Adipose tissue (tissue), 3 donors: ENCODE measurements at regions not wholly inside any gene's neighbourhood (a gene's known extent, or its start where the extent isn't known, plus 50 kb on each side); places are given as distances from the start of the nearest gene placed in this dataset.
"Not testable (repeated sequence)": the region's sequence is repeated elsewhere in the genome, so short reads cannot be mapped to it uniquely, and the experiment has no call there.

Source experiments
- H3K27ac ChIP-seq: one replicate; pipeline ENCODE4 v1.5.1; 2013; ENCODE audit warnings: low read depth, low read length
- WGBS, 3 donors: extraction: QIAGEN DNeasy Blood & Tissue Kit; methylation state at CpG; one replicate each; pipeline ENCODE4 v1.1.7; 2013; 5-methylcytosine and 5-hydroxymethylcytosine counted together
- donor health status: healthy with polysubstance abuse.
- donor health status: Bipolar disorder and iron deficiency.
- donor health status: healthy.

- no peak overlapping the region for H3K27ac ChIP-seq
- 84 to 94% (median 88%) methylated on average over 4 of the region's 4 CpGs for WGBS, 3 donors
Observed at GRCh38 chr5:67549947-67550346, 353.3 kb upstream of the CD180 start.

DNA sequence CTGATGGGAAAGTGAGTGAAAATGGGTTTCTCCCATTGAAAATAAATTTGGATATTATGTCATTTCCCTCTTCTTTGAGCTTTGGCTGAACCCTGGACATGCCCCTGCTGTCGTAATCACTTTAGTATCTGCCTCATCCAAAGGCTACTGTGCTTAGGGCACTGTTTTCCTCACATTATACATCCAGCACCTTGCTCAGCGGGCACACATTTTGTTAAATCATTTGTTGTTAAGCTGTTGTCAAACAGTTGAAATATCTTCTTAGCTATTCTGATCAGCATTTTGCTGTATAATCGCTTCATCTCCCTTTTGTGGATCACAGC, 352.7 kb upstream of the CD180 start:
- 64 to 75% (median 70%) methylated on average over 3 of the region's 3 CpGs for WGBS, 3 donors
- H3K27ac ChIP-seq, result no peak overlapping the region

DNA sequence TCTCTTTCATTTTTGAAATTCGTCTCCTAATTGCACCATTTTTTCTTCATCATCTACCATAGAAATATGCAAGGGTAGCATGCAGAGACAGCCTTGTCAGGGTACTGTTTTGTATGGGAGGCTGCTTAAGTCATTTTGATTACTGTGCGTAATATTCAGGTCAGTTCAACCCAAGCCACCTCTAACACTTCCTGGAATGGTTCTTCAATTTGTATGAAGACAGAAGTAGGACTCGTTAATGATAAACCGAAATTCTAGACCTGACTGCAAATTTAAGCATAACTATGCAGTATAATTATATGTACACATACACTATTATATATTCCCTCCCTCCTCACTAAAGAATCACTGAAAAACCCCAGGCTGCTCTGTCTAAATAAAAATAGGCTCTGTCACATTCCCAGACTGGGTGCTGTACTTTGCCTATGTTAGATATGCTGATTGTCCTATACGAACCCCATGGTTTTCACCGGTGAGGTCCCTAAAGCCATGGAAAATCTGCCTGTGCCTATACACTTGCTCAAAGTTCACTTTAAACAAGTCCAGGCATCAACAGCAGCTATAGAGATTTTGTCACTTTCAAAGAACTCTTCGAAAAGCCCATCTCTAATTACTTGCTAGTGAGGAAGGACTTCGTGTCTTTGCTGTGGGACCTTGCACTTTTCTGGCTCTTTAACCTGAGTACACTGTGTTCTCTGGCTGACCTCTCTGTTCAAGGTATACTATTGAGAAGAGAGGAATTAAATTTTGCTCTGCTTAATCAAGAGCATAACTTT, 352.1 kb upstream of the CD180 start:
- 73 to 82% (median 78%) methylated on average over 8 of the region's 8 CpGs for WGBS, 3 donors
- H3K27ac ChIP-seq, result no peak overlapping the region

- WGBS, 3 donors, result 89 to 91% (median 91%) methylated on average over 1 of the region's 1 CpG
Observed at GRCh38 chr5:67547682-67548081, 351.1 kb upstream of the CD180 start.

GRCh38 chr5:67544942-67545341, 348.3 kb upstream of the CD180 start:
- not testable (repeated sequence) for H3K27ac ChIP-seq

More at GRCh38 chr5:67547682-67548081, 351.1 kb upstream of the CD180 start:
- H3K27ac ChIP-seq, result no peak overlapping the region

DNA sequence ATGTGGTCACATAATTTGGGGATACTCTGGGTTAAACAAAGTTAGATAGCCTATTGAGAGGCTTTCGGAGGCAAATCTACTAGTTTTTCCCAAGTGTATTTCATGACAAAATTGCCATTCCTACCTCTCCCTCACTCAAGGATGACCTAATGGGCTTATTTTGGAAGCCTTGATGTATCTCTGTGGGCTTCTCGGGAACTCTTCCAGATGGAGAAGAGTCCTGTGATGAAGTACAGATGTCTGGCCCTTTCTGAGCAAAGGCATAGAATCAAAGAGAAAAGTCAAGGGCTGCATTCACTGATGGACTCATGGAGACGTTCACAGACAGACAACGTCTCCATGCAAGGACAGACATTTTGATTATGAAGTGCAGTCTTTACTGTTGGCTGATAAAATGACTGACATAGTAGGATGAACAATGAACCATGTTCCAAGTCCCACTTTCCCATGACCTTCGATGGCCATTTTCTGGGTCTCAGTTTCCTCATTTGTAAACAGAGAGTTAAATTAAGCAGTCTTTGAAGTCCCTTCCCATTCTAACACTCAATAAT, 347.2 kb upstream of the CD180 start:
- H3K27ac ChIP-seq, result no peak overlapping the region
- 59 to 69% (median 63%) methylated on average over 5 of the region's 5 CpGs for WGBS, 3 donors

GRCh38 chr5:67542479-67542878, 345.9 kb upstream of the CD180 start:
- 44 to 81% (median 51%) methylated on average over 3 of the region's 3 CpGs for WGBS, 3 donors

GRCh38 chr5:67541875-67542274, 345.3 kb upstream of the CD180 start:
- 83 to 95% (median 94%) methylated on average over 1 of the region's 1 CpG for WGBS, 3 donors
- no peak overlapping the region for H3K27ac ChIP-seq

More at GRCh38 chr5:67542479-67542878, 345.9 kb upstream of the CD180 start:
- H3K27ac ChIP-seq, result no peak overlapping the region

- H3K27ac ChIP-seq, result no peak overlapping the region
- WGBS, 3 donors, result 61 to 88% (median 85%) methylated on average over 2 of the region's 2 CpGs
Observed at GRCh38 chr5:67538855-67539506, 342.4 kb upstream of the CD180 start.

- 56 to 82% (median 60%) methylated on average over 5 of the region's 5 CpGs for WGBS, 3 donors
- H3K27ac ChIP-seq, result no peak overlapping the region
Observed at GRCh38 chr5:67537439-67538148, 341.0 kb upstream of the CD180 start.

GRCh38 chr5:67536866-67537265, 340.3 kb upstream of the CD180 start:
- WGBS, 3 donors, result 29 to 44% (median 40%) methylated on average over 3 of the region's 3 CpGs
- no peak overlapping the region for H3K27ac ChIP-seq

- WGBS, 3 donors, result 59 to 75% (median 73%) methylated on average over 6 of the region's 6 CpGs
Observed at GRCh38 chr5:67530609-67531255, 334.1 kb upstream of the CD180 start.

DNA sequence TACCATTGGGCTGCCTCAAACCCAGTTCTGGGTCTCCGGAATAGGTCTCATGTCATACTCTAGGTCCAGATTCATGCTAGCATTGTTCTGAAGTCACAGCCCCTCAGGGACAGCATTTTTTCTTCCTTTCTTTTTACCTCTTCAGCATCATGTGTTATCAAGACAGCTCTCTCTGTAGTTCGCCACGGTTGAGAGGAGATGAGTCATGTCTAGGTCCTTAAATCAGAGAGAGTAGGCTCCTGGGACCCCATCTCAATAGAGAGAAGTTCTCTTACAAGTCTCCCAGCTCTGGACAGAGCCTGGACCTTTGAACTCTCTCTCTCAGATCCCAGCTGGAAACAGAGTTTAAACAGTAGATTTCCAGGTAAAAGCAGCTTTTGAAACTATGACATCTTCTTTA, 332.4 kb upstream of the CD180 start:
- H3K27ac ChIP-seq, result no peak overlapping the region
- 64 to 83% (median 81%) methylated on average over 3 of the region's 3 CpGs for WGBS, 3 donors

More at GRCh38 chr5:67530609-67531255, 334.1 kb upstream of the CD180 start:
- no peak overlapping the region for H3K27ac ChIP-seq

DNA sequence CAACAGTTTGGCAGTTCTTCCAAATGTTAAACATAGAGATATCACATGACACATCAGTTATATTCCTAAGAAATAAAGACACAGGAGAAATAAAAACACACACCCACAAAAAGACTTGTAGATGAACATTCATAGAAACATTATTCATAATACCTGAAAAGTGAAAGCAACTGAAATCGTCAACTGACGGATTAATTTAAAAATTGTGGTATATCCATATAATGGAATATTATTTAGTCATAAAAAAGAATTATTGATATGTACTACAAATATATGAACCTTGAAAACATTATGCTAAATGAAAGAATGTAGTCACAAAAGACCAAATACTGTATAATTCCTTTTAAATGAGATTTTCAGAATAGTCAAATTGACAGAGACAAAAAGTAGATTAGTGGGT, 330.2 kb upstream of the CD180 start:
- no peak overlapping the region for H3K27ac ChIP-seq
- 97 to 98% (median 98%) methylated on average over 2 of the region's 2 CpGs for WGBS, 3 donors

- H3K27ac ChIP-seq, result no peak overlapping the region
- WGBS, 3 donors, result 83 to 94% (median 93%) methylated on average over 6 of the region's 6 CpGs
Observed at GRCh38 chr5:67520161-67520908, 323.7 kb upstream of the CD180 start.

DNA sequence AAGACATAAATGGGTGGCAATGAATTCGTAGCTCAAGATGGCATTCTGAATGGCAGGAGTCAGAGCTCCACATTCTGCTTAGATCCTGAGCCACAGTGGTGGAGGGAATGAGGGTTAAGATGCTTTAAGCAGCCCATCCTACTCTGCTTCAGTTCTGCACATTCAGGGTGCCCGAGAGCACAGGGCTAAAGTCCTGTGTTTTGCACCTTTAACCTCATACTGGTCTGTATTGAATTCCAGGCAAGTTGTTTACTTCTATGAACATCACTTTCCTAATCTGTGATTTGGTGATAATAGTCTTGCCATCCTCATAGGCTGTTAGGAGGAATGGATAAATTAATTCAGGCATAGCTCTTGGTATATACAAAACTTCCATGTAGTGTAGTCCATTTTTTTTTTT, 321.6 kb upstream of the CD180 start:
- no peak overlapping the region for H3K27ac ChIP-seq
- WGBS, 3 donors, result 72 to 95% (median 93%) methylated on average over 2 of the region's 2 CpGs

DNA sequence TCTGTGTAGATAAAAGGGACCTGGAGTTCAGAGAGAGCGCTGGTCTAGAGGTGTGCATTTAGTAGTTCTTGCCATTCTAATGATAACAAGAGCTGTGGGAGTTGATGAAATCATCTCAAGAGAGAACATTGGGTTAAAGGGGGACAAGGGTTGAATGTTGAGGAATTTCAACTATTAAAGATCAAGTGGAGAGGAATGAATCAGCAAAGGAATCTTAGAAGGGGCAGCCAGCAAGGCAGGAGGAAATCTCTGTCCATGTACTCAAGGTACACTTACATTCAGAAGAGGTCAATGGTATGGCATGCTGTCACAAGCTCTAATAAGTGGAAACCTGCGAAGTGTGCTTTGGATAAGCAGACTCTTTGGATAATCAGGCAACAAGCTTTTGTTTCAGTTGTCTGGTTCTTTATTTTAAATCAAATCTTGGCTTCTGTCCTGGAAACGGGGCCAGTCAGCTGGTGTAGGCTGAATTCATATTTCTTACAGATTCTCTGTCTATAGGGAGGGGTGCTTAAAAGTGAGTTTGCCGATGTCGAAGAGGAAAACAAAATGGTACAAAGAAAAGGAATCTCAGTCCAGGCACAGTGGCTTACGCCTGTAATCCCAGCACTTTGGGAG, 320.5 kb upstream of the CD180 start:
- 69 to 77% (median 71%) methylated on average over 6 of the region's 6 CpGs for WGBS, 3 donors
- no peak overlapping the region for H3K27ac ChIP-seq

DNA sequence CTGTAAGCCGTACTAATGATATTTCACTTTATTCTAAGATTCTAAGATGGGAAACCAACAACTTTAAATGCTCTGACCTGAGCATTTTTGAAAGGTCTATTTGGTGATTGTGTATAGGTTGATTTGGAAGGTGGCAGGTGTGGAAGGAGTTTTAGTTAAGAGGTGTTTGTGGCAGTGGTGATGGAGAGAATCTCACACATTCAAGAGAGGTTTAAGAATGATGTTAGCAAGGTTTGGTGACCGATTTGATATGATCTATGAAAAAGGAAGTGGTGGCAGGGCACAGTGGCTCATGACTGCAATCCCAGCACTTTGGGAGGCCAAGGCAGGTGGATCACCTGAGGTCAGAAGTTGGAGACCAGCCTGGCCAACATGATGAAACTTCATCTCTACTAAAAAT, 319.2 kb upstream of the CD180 start:
- H3K27ac ChIP-seq, result no peak overlapping the region
- WGBS, 3 donors, result 73 to 91% (median 82%) methylated on average over 2 of the region's 2 CpGs
